NCI-H82 (cell line): ENCODE measurements at regions not wholly inside any gene's neighbourhood (a gene's known extent, or its start where the extent isn't known, plus 50 kb on each side); places are given as distances from the start of the nearest gene placed in this dataset.

Experiments used
- DNase-seq: peaks from one replicate; lab custom pipeline; 2025; lab: John Stamatoyannopoulos, UW

DNA sequence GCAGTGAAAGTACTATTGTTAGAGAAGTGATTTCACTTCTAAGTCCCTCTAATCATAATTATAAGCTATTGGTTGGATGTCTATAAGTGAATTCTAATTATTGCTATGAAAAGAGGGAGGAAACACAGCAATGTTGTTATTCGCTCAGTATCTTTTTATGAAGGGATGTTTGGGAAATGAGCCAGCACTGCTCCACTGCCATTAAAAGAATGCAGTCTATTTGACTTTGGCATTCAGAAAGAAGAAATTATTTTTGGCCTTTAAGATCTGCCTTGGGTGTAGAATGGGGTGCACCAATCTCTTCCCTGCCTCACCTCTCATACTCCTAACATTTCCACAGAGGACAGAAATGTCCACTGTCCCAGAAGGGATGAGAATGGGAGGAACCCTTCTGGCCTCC is 332.0 kb downstream of the SPATA31D1 start:
- no peak for DNase-seq

DNA sequence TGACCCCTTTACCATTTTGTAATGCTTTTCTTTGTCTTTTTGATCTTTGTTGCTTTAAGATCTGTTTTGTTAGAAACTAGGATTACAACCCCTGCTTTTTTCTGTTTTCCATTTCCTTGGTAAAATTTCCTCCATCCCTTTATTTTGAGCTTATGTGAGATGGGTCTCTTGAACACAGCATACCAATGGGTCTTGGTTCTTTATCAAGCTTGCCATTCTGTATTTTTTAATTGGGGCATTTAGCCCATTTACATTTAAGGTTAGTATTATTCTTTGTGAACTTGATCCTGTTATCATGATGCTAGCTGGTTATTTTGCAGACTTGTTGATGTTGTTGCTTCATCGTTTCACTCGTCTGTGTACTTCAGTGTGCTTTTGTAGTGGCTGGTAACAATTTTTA is 337.3 kb downstream of the SPATA31D1 start:
- no peak for DNase-seq

DNA sequence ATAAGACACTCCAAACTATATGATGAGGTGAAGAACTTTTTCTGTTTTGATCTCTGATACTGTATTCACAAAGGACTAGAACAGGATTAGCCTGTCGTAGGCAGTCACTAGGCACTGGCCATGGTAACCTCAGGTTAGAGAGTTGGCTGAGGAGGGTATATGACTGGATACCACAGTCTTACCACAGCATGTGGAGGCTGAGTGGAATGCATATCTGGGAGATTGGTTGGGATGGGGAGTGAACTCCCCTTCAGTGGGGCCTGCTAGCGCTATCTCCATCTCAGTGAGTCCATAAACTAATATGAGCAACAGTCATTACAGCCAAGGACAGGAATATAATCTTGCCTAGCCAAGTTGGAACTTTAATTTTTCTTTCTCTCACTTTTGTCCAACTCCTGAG is 339.1 kb downstream of the SPATA31D1 start:
- DNase-seq: no peak

DNA sequence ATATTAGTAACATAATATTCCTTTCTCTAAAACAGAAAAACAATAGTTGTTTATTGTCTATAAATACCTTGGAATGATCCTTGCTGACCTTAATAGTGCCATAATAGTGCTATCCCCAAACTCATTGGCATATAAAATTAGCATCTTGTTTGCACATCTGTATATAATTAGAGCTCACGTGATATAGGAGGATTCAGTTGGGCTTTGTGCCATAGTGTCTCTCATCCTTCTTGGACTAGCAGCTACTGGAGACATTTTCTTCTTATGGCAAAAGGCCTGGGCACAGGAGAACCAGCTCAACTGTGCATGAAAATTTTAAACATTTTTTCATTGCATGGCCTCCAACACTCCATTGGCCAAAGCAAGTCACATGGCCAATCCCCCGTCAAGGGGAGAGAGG is 342.5 kb downstream of the SPATA31D1 start:
- DNase-seq: no peak

DNA sequence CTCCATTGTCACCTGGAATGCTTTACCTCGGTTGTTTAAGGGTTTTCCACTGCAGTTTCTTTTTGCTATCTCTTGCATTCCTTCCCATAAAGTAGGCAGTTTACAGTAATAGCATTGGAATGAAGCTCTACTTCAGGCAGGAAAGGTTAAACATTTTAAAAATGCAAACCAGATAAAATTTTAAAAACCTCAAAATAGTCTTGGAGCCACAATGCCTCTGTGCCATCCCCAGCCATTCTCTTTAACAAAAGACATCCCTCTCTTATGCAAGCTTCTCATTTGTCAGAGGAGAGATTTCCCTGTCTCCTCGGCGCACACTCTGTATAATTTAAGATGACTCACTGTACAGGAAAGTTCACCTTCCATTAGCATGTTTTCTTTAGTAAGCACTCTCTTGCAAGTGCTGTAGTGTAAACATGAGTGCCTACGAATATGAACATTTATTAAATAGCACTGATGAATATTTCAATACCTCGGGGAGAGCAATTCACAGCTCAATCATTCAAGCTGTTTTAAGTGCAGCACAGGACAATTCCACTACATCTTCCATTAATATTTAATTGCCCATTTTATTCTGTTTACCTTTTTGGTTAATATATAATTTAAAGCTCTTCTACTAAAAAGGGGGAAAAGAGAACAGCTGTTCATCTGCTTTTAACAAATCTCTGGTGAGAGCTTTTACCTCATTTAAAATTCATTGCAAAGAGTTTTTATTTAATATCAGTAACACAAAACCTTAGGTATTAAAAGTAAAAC is 343.6 kb downstream of the SPATA31D1 start:
- no peak for DNase-seq

DNA sequence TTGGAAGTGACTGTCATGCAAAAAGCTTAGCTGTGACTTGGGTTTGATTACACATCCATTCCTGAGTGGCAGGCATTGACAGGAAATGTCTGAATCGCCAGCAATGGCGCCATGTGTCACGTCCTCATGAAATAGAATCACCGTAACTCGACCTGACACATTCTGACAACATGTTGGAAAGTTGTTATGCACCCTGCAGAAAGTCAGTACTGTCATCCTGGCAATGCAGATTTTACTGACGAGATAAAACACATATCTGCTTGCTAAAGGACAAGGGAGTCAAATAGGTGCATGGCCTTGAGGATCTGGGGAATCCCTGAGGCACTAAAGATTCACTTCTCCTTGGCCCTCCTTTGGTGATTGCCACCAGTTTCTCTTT is 344.2 kb downstream of the SPATA31D1 start:
- no peak for DNase-seq

DNA sequence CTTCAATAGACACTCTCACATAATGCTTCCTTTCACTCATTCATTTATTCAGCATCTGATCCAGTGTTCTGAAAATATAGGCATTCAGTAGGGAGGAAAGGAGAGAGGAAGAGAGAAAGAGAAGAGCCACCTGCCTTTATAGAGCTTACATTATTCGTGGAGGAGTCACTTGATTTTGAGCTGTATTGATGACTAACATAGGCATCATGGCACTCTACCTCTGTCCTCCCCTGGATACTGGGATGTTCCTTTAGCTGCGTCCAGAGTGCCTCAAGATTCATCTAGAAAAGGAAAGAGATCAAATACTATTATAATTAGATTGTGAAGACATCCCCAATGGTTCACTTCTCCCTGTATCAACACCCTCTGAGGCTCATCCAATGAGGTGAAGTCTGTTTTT is 345.1 kb downstream of the SPATA31D1 start:
- DNase-seq: no peak

DNA sequence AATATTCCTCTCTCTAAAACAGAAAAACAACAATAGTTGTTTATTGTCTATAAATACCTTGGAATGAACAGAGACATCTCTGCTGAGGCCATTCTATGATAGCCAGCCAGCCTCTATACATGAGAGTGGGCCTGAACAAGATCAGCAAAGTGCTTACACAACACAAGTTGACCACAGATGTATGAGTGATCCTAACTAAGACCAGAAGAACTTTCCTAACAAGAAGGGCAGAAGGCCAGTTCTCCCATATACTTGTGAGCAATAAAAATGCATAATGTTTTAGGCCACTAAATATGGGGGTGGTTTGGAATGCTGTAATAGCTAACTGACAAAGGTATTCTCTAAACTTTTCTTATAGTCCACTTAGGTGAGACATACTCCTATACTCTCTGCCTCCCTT is 345.7 kb downstream of the SPATA31D1 start:
- no peak for DNase-seq

DNA sequence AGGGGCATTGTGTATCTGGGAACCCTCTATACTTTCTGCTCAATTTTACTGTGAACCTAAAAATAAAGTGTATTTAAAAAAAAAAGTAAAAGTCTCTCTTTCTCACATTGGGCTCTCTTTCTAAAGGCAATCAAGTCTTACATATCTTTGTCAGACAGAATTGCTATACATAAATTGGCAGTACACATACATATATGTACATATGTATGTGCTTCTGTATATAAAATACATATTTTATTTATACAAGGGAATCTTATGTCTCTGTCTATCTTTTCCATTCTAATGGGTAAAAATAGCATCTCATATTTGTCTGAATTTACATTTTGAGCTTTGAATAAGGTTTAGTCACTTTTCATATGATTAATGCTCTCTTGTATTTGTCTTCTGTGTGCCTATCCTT is 348.8 kb downstream of the SPATA31D1 start:
- no peak for DNase-seq

DNA sequence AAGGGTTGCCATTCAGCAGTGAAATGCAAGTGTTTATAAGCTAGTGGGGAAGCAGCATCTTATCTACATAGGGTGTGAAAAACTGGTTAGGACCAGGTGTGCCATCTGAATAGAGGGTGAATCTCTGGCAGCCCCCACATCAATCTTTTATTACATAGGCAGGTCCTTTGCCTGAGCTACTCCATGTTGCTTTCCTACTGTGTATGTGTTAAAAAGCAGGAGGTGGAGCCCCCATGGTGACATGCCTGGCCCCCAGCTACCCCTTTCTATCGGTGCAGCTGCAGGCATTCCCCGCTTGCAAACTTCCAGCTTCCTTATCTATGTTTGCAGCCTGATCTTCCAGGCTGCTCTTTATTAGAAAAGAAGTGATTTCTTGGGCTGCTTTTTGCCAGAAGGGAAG is 353.5 kb downstream of the SPATA31D1 start:
- no peak for DNase-seq

DNA sequence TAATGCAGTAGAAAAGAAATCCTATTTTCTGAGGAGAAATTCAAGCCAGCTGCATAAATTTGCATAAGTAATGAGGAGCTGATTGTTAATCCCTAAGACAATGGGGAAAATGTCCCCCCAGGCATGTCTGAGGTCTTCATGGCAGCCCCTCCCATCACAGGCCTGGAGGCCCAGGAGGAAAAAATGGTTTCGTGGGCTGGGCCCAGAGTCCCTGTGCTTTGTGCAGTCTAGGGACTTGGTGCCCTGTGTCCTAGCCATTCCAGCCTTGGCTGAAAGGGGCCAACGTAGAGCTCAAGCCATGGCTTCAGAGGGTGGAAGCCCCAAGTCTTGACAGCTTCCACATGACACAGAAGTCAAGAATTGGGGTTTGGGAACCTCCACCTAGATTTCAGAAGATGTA is 357.5 kb downstream of the SPATA31D1 start:
- DNase-seq: no peak

DNA sequence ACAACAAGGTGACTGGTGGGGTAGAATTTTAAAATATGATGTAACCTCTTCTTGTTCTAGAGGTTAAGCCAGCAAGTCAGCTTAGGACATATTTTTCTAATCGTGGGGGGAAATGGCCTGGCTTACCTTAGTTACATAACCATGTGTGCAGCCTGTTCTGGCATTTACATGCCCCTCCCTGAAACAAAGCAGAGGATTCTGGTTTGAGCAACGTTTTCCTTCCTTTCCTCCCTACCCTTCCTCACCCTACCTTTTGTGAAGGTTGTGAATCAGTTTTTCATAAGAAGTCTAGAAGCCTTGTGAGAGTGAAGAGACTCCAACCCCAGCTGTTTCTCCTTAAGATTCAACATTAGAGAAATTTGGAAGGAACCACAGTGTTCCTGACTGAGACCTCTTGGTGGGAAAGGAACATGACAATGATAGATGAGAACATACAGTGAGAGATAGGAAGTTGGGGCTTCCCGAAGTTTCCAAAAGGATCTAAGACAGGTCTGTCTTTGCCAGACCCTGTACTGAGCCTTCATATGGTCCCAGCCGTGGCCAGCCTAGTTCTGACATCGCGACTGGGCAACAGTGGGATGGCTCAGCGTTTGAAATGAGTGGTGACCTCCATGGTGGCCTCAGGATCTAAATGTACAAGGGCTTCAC is 365.2 kb downstream of the SPATA31D1 start:
- no peak for DNase-seq

DNA sequence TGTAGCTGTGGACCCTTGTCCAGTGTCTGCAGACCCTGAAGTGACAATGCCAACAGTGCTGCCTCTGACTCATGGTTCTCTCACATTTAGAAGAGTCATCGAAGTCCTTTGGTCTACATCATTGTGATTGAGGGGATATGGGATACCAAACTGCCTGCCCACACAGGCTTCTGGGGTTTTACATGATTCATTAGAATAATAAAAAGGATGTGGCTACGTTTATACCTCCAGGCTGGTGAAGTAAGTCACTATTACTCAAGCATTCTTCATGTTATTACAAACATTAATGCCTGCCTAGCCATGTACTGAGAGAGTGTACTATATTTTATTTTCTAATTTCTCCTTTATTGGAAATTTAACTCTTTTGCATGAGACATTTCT is 365.7 kb downstream of the SPATA31D1 start:
- no peak for DNase-seq

DNA sequence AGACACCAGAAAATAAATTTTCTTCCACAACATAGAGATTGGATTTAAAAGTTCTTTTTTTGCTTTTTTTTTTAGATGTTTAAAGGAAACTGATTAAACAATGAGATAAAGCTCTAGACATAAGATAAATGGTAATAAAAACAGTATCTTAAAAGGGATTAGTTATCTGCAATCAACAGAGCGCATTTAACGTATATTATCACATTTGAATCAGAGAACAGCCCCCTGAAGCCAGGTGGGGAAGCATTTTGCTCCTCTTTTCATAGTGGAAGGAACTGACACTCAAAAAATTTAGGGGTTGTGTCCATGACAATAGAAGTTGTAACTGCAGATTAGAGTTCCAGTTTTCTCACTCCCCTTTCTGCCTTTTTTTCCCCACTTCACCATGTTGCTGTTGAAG is 367.6 kb downstream of the SPATA31D1 start:
- no peak for DNase-seq

DNA sequence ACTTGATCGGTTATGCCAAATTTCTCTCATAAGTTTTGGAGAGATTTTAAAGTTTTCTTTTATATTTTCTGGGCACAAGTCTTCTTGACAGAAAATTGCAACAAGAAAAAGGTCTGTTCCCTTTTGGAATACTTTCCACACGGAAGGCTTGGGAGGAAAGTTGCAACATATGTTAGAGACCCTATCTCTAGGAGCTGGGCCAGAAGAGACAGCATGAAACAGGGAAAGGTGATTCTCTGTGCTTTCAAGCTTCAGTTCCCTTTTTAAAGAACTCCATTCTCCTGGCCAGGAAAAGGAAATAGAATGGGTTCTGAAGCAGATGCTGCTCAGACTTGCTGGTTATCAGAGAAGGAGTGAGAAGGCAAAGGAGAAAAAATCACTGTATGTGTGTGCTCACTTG is 368.3 kb downstream of the SPATA31D1 start:
- no peak for DNase-seq

DNA sequence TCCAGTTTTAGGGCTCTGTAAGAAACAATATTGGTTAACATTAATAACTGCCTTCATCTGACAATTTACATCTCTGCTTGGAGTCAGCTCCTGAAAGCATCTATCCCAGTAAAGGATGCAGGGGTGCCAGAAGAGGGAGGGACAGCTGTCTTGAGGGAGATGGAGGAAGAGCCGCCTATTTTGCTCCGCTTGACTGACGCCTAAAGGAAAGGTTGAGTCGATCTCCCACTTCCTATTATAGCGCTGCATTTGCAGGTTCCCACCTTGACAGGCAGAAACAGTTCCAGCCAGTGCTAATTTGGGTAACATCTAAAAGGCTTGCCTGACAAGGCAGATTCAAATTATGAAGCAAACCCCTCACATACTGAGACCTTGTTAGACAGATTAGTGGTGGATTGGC is 374.6 kb downstream of the SPATA31D1 start:
- peak; percentile 90 for DNase-seq

DNA sequence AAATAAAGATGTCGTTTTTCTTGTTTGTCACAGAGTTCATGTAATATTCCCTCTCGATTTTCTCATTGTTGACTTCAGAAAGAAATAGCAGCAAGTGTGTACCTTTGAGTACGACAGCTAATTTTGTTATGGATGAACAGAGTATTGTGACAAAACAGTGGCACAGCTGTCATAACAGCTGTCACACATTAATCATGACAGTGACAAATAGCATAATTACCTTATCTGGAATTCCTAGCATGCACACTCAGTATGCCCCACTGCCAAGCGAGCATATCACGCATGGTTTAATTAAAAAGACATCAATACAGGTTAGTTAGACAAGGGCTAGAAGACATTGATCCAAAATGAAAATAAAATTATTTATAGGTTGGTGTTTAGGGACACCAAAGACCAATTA is 375.1 kb downstream of the SPATA31D1 start:
- DNase-seq: peak; percentile 87

DNA sequence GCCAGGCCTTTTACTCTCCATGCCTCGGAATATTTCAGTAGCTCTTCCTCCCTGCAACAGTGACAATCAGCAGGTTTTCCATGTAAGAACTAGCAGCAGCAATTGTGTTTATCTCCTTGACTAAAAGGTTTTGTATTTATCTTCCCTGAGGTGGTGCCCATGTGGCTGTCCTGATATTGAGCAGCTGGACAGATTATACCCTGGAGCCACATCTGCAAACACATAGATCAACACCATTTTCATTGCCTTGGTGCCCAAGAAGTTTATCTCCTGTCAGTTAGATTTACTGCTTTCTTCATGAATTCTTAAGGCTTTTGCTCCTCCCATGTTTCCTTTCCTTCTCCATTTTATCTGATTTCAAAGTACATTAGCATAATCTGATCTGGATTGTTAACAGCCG is 378.4 kb downstream of the SPATA31D1 start:
- DNase-seq: peak; percentile 69

DNA sequence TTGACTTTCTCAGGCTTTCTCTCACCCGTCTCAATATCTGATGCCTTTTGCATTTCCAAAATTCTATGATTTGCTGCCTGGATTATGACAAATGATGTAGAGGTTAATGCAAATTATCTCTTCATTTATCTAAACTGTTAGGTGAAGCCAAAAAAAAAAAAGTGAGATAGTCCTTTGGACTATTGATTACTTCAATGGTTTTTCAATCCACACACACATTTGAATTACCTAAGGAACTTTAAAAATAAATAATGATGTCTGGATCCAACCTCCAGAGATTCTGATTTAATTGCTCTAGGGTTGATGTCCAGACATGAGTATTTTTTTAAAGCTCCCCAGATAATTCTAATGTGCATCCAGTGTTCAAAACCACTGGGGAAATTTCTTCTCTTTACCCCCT is 379.4 kb downstream of the SPATA31D1 start:
- no peak for DNase-seq

DNA sequence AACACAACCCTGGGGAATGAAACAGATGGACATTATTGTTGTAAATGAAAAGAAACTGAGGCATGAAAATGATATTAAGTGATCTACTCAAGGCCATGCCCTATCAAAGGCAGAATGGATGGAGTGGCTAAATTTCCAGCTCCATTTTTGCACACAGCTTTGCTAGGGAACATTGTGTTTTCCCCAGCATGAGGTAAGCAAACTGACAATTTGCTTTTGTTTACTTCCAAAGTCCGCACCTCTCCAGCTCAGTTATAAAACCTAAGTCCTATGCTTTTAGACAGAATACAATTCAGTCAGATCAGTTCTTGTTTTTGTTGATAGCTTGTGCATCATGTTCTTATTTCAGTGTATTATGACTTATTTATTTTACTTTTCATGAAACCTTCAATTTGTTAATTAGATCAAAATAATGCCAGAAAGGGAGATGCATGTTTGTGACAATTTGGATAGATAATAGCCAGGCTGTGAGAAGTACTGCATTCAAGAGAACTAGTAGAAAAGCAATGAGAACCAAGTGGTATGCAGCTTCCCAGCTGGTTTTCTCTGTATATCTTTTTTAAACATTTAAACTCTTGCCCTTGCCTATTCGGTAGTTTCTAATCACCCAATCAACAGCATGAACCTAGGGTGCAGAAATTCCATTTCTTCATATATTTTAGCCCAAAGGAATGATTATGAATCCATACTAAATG is 380.8 kb downstream of the SPATA31D1 start:
- DNase-seq: no peak

DNA sequence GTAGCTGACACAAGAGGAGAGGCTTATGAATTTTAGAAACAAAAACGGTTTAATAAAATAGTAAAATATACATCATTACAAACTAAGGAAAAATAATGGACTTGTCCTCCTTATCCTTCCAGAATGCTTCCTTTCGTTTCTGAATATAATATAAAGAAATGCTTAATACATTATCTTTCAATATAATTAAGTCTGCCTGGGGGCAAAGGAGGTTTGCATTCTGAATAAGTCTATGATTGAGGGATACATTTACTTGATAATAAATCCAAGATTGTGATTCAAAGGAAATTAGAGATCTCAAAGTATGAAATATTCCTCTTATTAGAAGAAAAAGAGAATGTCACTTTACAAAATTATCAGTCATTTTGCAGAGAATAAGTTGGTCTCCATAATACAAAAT is 386.5 kb downstream of the SPATA31D1 start:
- no peak for DNase-seq

DNA sequence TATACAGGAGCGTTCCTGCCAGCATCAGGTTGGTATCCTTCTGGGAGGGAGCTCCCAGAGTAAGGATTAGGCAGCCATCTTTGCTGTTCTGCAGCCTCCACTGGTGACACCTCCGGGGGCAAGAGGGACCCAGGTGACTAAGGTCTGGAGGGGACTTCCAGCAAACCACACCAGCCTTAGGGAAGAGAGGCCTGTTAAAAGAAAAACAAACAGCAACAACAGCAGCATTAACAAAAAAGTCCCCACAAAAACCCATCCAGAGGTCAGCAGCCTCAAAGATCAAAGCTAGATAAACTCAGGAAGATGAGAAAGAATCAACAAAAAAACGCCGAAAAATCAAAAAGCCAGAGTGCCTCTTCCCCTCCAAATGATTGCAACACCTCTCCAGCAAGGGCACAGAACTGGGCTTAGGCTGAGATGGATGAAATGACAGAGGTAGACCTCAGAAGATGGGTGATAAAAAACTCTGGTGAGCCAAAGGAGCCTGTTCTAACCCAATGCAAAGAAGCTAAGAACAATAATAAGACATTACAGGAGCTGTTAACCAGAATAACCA is 388.2 kb downstream of the SPATA31D1 start:
- no peak for DNase-seq
